ENCODE measurements at regions not wholly inside any gene's neighbourhood (a gene's known extent, or its start where the extent isn't known, plus 50 kb on each side); places are given as distances from the start of the nearest gene placed in this dataset.

DNA sequence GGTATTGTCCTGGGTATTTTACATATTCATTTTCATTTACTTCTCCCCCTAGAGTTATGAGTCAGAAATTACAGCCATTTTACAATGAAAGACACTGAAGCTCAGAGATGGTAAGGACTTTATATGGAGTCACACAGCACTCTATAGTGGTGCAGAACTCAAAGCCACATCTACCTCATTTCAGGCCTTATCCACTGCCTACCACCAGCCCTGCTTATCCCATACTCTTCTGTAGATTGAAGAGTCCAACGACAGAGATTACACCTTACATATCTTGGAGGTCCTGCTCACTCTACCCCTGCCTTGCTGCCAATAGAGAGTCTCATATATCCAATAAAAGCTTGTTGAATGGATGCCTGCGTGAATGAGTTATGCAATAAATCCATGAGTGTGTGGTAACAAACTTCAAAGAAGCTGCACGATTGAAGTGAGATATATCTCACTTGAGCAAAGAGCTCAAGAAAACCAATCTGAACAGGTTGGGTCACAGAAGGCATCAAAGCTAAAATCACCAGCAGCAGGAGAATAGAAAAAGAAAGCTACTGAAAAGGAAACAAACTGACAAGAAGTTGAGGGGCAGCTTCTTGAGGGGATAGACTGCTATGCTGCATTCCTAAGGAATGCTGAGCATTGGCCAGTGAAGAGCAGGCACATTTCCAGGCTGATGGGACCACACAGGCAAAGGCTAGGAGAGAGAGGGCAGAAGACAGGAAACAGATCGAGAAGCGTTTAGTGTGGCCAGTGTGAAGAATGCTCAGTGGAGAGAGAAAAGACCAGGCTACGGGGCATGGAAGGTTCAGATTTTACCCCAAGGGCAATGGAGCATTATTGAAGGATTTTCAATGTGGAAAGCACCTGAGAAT, 585.6 kb downstream of the DHX35 start:
- no peak for DNase-seq

DNA sequence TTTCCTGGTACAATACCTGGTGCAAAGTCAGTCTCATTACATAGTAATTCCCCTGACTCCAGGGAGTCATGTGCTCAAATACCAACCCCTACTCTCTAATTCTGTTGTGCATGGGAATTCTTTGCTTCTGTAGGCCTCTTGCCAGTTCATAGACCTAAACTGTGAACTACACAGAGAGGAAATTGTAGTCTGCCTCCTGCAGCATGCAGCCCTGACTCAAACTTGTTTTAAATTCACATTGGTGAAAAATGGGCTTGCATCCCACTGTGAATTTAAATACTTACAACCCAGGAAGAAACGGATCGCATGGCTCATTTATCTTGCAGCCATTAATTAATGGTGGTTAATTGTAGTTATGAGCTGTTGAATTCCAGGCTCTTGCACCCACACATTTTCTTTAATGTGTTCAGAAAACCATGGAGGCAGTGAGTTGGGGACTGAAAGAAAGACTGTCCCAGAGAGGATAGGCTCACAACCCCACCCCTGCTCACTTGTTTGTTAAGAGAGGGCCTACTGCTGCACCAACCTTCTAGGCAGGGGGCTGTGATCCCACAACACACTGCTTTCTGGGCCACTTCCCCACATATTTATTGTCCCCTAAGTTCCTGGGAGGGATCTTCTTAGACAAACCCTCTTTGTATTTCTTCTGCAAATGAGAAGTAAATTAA, 579.1 kb downstream of the DHX35 start:
- no peak for DNase-seq

DNA sequence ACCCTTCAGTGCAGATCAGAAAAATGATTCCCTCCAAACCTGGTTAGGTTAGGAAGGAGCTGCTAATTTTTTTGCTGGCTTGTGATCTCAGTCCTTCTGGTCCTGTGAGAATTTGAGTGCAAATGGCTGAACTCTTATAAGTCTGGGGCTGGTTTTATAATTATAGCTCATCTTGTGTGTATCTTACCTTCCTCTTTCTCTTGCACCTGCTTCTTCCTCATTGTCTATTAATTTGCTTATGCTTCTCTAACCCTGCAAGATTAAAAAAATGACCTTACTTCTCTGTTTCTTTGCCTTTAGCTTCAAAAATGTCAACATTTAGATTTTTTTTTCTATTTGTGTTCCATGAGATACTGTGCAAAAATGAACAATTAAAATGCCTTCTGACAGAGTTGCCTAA, 576.2 kb downstream of the DHX35 start:
- DNase-seq: no peak

DNA sequence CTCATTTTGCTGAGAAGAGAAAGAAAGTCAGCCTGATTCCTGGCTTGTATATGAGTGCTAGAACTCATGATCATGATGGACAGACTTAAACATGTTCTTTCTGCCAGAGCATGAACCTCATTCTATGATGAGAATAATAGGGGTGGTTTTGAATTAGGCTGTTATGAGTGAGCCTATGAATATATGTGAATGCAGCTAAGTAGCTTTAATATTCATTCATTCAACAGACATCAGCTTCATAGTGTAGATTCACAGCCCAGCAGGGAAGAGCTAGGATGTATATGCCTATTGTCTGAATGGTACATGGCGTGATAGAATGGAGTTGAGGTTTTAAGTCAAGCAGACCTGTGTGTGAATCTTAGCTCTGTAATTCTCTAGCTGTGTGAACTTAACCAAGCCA, 573.2 kb downstream of the DHX35 start:
- DNase-seq: no peak

DNA sequence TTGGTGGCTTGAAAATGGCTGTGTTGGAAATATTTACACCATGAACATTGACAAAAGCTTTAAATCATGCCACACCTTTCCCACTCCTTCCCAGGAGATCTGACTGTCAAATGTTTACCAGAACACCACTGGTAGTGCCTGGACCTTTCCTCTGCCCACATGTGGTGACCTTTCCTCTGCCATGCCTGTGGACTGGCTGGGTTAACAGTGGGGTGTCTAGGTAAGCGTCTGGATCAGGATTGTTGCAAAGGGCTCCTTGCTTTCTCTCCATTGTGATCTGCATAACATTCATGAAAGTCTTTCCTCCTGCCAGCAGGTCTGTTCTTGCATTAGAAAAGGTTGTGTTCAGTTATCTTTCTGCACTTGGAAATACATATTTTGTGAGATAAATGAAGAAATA, 572.7 kb downstream of the DHX35 start:
- DNase-seq: no peak

DNA sequence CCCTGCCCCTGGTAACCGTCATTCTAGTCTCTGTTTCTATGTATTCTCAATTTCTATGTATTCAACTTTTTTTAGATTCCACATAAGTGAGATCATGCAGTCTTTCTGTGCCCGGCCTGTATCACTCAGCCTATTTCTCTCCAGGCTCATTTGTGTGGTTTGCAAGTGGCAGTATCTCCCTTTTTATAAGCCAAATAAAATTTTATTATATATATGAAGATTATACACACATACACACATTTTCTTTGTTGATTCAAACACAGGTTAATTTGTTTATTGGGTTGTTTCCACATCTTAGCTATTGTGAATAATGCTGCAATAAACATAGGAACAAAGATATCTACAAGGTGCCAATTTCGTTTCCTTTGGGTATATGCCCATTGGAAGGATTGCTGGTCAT, 571.7 kb downstream of the DHX35 start:
- no peak for DNase-seq

DNA sequence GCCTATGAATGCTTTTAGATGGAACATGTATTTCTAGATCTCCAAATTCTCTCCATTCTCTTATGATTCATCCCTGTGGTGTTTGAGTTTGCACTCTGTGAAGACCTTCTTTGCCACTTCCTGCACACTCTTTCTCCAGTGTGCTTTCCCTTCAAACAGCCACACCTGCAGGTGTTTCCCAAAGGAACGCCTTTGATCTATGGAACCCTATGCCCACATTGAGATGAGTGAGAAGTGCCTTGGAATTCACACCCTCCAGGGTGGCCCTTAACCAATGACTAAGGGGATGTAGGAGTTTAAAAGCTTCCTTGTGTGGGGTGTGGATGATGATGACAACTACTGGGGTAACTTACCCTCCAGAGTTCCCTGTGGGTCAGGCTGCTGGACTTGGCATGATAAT, 570.1 kb downstream of the DHX35 start:
- DNase-seq: no peak

DNA sequence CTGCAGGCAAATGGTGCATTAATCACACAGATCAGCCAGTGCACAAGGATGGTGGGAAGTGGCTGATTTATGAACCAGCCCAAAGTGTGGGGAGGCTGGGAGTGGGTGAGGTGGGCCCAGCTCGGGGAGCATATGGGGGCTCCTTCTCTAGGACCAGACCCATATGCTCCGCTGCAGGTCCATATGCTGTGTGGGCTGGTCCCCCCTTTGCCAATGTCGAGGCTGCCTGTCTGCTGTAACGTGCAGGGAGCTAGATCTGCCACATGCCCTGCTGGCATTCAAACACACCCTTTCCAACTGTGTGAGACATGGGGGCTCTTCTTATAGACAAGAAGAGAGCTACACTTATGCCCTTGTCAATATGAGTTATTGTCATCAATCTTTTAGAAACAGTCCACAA, 566.3 kb downstream of the DHX35 start:
- no peak for DNase-seq

DNA sequence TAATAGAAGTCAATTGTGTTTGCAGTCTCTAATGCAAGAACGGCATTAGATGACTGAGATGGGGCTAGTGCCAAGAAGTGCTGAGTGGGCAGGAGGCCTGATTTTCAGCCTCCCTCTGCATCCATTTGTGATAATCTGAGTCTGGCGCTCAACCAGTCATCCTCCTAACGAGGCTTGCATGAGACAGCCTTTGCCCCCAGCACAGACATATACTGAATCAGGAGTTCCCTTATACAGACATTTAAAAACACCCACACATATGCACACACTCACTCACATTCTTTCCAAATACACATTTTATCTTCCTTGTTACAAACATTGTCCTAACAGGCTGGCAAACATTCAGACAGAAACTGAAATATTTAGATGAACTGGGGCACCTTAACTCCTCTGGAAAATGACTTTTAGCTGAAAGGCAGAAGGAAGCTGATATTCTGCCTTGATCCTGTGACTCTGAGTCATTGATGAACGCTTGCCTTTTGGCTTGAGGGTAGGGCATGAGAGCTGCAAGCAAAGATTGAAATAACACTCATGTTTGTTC, 562.3 kb downstream of the DHX35 start:
- DNase-seq: no peak

DNA sequence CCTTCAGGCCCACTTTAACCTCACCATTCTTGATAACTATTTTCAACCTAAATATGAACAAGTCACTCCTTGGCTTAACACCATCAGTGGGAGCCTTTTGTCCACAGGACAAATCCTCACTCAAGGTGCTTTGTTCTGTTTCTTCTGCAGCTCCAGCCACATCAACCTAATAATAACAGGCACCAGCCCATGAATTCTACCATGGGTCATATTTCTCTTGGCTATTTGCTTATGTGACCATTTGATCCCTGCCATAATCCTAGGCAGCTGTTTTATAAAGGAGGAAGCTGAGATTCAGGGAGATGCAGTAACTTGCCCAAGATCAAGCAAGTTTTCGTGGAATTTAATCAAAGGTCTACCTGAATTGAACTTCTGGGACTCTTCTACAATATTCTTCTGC, 561.3 kb downstream of the DHX35 start:
- no peak for DNase-seq

DNA sequence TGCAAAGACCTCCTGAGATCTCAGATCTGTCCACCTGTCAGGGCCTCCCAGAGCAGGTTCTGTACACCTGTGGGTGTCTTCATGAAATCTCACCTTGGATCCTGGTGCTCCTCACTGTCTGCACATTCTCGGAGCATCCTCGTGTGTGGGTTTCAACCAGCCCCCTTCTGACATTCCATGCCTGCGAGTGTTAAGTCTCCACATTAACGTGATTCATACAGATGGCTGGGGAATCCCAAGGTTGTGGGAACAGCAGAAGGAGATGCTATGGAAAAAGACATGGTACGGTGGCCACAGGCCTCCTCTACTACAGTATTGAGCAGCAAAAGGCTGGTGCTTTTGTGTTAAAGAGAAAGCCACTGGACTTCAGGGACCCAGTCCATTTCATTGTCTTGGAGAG, 556.5 kb downstream of the DHX35 start:
- no peak for DNase-seq

DNA sequence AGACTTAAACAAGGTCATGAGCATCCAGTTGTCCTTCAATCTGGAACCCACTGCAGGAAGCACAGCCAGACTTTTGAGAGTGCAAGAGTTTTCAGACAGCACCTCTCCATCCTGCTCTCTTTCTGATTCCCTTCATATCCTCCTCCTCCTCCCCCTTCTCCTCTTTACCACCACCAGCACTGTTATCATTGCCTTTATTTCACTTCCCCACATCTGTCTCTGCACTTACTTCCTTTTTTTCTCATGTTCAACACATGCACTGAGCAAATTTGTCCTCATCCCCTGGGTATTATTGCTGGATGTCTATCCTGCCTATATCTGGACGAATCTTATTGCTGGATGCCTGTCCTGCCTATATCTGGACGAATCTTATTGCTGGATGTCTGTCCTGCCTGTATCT, 554.8 kb downstream of the DHX35 start:
- no peak for DNase-seq

DNA sequence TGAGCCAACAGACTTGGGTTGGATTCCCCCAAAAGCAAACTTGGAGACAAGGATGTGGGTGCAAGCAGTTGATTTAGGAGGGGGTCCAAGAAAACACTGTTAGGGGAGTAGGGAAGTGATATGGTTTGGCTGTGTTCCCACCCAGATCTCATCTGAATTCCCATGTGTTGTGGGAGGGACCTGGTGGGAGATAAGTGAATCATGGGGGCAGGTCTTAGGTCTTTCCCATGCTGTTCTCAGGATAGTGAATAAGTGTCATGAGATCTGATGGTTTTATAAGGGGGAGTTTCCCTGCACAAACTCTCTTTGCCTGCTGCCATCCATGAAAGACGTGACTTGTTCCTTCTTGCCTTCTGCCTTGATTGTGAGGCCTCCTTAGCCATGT, 542.6 kb downstream of the DHX35 start:
- DNase-seq: no peak

DNA sequence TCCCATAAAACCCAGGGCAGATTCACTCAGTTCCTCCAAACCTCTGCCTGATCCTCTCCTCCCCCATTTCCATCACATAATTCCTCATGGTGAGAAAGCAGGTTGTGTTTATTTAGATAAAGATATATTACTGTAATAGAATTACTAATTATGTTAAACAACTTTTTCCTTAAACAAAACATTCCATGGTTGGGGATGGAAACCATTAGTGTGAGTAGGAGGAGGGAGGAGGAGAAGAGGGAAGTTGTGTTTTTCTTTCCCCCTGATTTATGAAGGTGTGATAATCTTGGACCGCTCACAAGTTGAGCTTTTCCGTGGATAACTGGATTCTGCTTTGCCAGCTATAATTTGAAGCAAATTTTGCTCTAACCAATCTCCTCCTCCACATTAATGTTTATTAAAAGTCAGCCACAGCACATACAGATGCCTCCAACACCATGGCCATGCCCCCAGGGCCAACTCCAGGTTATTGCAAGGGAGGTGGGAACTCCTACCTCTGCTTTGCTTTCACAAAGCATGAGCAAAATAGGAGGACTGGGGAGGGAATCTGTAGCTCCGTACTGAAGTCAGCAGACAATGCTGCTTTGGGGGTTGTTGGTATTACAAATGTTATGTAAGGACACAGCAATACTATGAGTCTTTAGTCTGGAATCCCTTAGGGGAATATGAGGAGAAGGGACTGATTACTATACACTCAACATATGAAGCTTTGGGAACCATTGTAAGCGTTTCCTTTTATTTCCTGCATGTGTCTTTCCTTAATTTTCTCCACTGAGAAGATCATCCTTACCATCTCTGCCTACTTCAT, 542.0 kb downstream of the DHX35 start:
- DNase-seq: no peak

DNA sequence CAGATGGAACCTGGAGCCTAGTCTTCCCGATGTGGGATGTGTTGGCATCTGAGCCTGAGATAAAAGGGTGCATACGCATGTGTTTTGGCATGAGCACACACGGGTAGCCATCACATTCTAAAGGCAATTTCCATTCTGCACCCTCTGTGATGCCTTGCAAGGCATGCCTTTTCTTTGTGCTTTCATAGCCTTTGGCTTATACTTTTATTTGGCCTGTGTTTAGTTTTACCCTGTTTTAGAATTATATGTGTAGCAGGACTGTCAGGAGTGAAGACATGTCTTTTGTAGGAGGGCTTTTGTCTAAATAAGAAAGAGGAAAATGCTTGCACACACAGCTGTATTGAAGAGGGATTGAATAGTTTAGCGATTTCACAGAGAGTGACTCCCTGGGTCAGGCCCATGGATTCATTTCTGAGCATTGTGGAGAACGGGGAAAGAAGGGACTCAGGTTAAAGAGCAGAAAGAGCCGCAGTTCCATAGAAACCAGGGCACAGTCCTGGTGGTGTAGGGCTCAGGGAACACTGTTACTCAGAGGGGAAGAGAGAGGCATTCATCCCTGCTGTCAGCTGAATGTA, 530.2 kb downstream of the DHX35 start:
- DNase-seq: no peak

DNA sequence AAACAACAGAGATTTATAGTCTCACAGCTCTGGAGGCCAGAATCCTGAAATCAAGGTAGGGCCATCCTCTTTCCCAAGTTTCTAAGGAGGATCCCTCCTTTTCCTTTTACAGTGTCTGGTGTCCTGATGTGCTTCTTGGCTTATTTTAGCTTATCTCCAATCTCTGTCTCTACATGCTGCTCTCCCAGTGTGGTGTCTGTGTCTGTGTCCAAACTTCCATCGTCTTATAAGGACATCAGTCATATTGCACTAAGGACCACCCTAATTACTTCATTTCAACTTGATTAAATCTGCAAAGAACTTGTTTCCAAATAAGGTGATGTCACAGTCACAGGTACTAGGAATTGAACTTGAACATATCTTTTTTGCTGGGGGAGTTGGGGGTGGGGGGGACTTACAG, 529.6 kb downstream of the DHX35 start:
- DNase-seq: no peak

DNA sequence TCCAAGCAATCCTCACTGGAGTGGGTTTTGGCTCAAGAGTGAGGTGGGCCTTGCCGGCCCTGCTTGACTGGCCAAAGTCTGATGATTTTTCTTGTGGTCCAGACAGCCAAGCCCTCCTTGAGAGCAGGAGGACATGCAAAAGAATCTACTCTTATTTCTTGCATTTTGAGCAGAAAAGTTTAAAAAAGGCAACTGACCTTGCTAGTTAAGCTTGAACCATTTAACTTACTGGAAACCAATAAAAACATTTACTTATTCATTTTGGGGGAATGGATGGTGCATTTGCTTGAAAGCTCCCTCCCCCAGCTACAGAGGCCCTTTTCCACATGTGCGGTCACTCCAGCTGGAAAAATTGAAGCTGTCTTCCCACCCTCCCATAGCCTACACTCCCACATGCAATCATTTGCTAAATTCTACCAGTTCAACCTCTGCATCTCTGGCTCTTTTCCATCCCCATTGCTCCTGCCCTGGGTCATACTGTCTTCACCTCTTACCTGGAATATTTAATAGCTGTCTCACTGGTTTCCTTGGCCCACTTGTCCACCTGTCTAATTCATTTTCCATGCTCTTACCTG, 527.9 kb downstream of the DHX35 start:
- DNase-seq: no peak

DNA sequence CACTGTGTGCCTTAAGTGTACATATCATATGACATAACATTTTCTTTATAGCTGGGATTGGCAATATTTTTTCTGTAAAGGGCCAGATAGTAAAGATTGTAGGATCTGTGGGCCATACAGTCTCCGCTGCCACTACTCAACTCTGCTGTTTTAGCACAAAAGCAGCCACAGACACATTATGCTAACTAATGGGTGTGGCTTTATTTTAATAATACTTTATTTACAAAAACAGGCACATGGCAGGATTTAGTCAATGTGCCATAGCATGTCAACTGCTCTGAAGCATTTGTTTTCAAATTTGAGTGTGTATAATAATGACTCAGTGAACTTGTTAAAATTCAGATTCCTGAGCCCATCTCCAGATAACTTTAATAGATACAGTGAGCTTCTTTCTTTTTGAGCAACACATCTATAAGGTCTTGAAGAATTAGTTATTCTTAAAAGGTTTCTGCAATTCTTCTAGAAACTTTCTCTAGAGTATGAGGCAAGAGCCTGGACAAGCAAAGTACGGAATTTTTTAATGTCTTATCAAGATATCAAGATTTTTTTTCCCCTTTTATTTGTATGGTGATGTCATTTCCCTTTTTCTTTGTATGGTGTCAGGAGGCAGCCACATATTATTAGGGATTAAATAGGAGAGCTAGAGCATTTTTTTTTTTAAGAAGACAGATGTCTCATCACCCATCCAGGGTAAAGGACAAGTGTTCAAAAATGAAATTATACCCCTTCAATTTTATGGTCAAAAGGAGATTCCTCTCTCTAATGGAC, 518.3 kb downstream of the DHX35 start:
- DNase-seq: no peak

DNA sequence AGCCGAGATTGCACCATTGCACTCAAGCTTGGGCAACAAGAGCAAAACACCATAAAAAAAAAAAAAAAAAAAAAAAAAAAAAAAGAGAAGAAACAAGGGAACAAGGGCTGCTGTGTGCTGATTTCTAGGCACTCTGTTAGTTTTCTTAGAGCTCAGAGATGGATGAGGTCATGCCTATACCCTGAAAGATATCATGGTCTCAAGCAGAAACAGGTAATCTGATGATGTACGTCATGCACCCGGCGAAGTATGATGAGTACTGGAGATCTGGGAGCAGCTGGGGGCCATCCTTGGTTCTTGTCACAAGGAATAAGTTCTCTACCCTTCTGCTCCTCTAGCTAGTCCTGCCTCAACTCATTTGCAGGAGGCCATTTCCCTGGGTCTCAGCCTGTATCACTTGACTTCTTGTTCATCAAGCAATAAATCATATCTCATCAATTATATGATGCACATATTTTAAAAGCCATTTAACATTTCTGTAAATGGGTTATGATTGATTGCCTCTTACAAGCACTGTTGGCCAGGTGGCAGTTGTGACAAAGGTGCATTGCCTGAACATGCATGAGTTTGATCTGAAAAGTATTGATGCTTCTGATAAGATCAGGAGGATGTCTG, 517.2 kb downstream of the DHX35 start:
- DNase-seq: no peak

DNA sequence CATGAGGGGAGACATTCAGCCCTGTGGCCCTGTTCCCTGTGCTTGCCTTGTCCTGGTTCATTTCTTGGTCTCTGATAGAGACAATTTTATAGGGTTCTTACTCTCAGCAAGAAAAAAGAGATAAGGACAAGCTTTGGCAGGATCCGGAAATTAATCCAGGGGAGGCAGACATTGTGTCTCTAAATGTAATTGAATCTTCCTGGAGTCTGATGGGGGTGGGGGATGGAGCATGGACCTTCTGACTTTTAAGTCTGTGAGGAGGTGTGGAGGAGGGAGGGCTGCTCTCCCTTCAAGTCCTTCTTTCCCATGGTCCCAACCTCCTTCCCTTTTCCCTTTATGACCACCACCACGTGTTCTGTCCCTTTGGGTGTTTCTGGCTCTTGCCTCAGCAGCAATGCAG, 512.7 kb downstream of the DHX35 start:
- DNase-seq: no peak

DNA sequence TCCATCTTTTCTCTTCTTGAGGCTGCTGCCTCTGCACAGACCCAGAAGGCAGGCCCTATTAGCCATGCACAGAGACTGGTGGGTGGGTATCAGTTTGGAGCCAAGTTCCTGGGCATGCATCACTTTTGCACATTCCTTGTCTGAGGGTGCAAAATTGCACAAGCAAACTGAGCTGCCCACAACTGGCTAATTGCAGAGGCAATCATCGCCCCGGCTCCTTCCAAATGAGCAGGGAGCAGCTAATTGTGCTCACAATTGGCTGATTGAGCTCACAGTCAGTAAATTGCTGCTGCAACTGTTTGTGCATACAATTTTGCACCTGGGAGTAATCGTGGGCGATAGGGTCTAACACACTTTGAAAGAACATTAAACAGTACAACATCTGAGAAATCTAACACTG, 511.4 kb downstream of the DHX35 start:
- no peak for DNase-seq

Measured in occipital lobe (tissue), 1 donor.